AG09309 (cell line): ENCODE measurements at regions not wholly inside any gene's neighbourhood (a gene's known extent, or its start where the extent isn't known, plus 50 kb on each side); places are given as distances from the start of the nearest gene placed in this dataset.

Source experiments
- DNase-seq: peaks from one replicate; pipeline ENCODE4 v3.0.0-alpha.2; 2010; ENCODE audit warnings: low read depth
- H3K4me3 ChIP-seq: 2 replicates; pipeline ENCODE4 v1.5.1; 2011; ENCODE audit warnings: mild to moderate bottlenecking, low read depth, low read length, moderate library complexity; ENCODE audit not compliant: control insufficient read depth
- TF ChIP-seq, protein P1 (sequence below): IDR thresholded peaks from 2 replicates; pipeline ENCODE4 v1.5.1; 2011; ENCODE audit warnings: mild to moderate bottlenecking, low read depth, low read length, inconsistent platforms; ENCODE audit not compliant: insufficient read depth, control insufficient read depth; ENCODE audit errors: missing control alignments

DNA sequence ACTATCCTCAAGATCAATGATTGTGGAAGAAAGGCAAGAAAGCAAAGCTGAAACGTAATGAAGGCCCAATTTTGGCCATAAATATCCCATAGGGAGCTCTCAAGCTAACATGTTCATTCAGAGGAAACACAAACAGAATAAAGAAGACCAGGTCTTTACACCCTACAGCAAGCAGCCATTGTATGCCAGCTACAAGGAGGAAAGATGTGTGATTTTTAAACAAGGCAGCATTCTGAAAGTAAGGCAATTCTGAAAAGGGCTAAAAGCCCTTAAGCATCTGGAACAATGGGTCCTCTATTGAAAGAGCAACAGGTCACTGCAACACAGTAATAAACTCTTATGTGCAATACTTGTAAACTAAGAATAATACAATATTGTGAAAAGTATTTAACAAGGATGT is 1002.4 kb downstream of the SLITRK1 start:
- TF ChIP-seq, protein P1, sequence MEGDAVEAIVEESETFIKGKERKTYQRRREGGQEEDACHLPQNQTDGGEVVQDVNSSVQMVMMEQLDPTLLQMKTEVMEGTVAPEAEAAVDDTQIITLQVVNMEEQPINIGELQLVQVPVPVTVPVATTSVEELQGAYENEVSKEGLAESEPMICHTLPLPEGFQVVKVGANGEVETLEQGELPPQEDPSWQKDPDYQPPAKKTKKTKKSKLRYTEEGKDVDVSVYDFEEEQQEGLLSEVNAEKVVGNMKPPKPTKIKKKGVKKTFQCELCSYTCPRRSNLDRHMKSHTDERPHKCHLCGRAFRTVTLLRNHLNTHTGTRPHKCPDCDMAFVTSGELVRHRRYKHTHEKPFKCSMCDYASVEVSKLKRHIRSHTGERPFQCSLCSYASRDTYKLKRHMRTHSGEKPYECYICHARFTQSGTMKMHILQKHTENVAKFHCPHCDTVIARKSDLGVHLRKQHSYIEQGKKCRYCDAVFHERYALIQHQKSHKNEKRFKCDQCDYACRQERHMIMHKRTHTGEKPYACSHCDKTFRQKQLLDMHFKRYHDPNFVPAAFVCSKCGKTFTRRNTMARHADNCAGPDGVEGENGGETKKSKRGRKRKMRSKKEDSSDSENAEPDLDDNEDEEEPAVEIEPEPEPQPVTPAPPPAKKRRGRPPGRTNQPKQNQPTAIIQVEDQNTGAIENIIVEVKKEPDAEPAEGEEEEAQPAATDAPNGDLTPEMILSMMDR: no peak
- no peak for DNase-seq
- no peak overlapping the region for H3K4me3 ChIP-seq

DNA sequence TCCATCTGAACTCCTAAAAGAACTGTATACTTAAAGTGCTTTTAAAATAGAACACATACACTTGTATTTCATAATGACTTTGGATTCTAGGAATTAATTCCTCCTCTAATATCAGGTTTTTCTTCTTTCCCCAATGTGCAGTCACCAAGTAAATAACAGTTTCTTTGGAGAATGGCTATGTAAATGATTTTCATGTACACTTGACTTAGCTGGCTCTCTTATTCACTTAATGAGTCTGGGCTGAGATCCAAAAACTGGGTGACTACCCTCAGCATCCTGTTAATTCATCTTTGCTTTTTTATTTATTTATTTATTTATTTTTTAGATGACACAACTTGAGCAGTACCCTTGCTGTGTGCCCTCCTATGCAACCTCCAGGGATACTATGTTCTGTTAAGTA is 1003.7 kb downstream of the SLITRK1 start:
- no peak overlapping the region for H3K4me3 ChIP-seq
- peak; percentile 7 for DNase-seq
- TF ChIP-seq, protein P1: no peak

DNA sequence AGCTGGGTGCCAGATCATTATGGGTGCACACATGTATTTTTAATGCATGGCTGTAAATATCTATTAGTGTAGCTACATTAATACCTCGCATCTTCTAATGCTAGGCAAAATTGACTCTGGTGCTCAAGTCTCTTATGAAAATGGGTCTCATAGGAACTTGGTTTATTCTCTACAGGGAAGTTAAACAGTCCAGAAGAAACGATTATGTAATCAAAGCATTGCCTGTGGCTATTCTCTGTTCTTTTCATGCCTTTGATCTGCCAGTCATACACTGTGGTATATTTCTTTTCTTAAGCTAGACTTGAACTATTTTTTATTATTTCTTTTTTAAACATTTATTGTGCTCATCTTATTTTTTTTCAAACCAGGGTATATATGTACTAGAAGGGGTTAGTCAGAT is 1015.0 kb downstream of the SLITRK1 start:
- no peak for DNase-seq
- H3K4me3 ChIP-seq: no peak overlapping the region
- TF ChIP-seq, protein P1: no peak

DNA sequence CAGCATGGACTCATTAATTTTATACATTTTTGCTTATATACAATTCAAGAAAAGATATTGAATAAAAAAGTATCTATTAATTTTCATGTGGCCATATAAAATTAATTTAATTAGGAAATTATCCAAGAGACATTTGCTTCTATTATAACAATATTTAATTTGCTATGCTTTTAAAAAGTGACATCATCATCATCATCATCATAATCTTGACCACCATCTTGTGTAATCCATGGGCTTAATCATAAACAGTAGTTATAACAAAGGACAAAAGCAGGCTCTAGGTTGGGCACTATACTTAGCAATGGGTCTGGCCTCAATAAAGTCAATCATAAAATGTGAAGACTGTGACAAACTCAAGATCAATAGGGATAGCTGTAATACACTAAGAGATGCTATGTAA is 1031.6 kb downstream of the SLITRK1 start:
- TF ChIP-seq, protein P1: no peak
- DNase-seq: no peak

DNA sequence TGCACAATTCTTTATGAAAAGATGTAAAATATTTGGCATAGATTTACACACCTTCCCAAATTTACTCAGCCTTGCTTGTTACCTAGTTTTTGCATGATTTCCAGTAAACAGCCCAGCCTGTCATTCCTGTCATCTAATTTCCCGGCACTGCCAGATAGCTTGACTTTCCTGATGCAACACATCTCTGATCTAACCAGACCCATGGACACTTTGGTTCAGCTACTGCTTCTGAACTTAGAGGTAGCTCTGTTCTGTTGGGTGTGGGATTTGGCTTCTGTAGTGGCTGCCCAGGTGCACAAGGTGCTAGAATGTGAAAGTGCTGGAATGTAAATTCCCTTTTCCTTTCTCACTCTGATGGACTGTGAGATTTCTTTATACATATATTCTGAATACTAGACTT is 1033.5 kb downstream of the SLITRK1 start:
- DNase-seq: no peak
- TF ChIP-seq, protein P1: no peak
- H3K4me3 ChIP-seq: no peak overlapping the region

More for the DNA sequence above, 1031.6 kb downstream of the SLITRK1 start:
- H3K4me3 ChIP-seq: no peak overlapping the region

DNA sequence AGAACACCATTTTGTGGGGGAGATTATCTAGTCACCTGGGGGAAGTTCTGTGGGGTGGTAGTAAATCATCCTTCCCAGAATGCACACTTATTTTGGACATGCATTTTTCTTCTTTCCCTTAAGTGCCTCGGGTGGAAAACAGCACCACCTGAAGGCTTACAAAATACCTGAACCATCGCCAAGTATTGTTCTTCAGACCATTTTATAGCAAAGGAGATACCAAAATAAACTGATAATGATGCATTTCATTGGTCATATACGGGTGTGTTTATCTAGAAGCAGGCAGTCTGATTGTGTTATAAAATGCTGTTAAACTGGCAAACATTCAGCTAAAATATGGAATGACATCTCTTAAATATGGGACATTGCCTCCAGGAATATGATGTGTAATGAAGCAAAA is 1034.7 kb downstream of the SLITRK1 start:
- H3K4me3 ChIP-seq: no peak overlapping the region

More for the DNA sequence above, 1034.7 kb downstream of the SLITRK1 start:
- no peak for DNase-seq
- TF ChIP-seq, protein P1: no peak
